SK-N-SH (cell line): ENCODE measurements at regions not wholly inside any gene's neighbourhood (a gene's known extent, or its start where the extent isn't known, plus 50 kb on each side); places are given as distances from the start of the nearest gene placed in this dataset.

Experiments
- CTCF ChIA-PET: fragments of 300-600, 350-600 bp; formaldehyde crosslinking; extraction: SDS; loops from one replicate; lab custom pipeline; 2021; lab: Yijun Ruan, JAX
- POLR2A ChIA-PET: fragments of 350-600 bp; sonication (Branson Sonifier 250); formaldehyde crosslinking; extraction: SDS; loops from one replicate; lab custom pipeline; 2020; ENCODE audit warnings: antibody characterized with exemption, inconsistent platforms; lab: Yijun Ruan, JAX
- DNase-seq: peaks from one replicate; pipeline ENCODE4 v3.0.0; 2012
- H2AFZ ChIP-seq: fragments of 200-600 bp; sonication (generic); 2 replicates; pipeline ENCODE4 v1.8.1; 2016; ENCODE audit warnings: antibody characterized with exemption, mild to moderate bottlenecking, low read depth
- H3F3A ChIP-seq: fragments of 200-600 bp; sonication (generic); replicated peaks from 2 replicates; pipeline ENCODE3; 2016; ENCODE audit warnings: antibody characterized with exemption, mild to moderate bottlenecking; ENCODE audit not compliant: insufficient read depth
- H3K27ac ChIP-seq, 2 experiments: fragments of 200-500 bp in 1 of 2; fragments of 200-600 bp in 1 of 2; sonication (Bioruptor generic) in 1 of 2; sonication (generic), shearing (Covaris generic) in 1 of 2; 2 replicates each; pipeline versions ENCODE4 v1.5.1 to v1.6.1; 2014 to 2016; ENCODE audit warnings: low read depth in 2 of 2, inconsistent platforms in 1 of 2, low read length in 1 of 2, mild to moderate bottlenecking in 1 of 2, mixed read lengths in 1 of 2
- H3K27me3 ChIP-seq: fragments of 200-600 bp; sonication (generic), shearing (Covaris generic); 2 replicates; pipeline ENCODE4 v1.6.1; 2016; ENCODE audit warnings: mixed run types; ENCODE audit not compliant: insufficient read depth
- H3K36me3 ChIP-seq, 2 experiments: fragments of 200-500 bp in 1 of 2; fragments of 200-600 bp in 1 of 2; sonication (Bioruptor generic) in 1 of 2; sonication (generic) in 1 of 2; replicated peaks in 1 of 2; 2 replicates each; pipeline versions ENCODE3 to v1.5.1; 2014 to 2016; ENCODE audit warnings: low read length in 1 of 2, mild to moderate bottlenecking in 1 of 2; ENCODE audit not compliant: insufficient read depth in 2 of 2, control insufficient read depth in 1 of 2
- H3K4me1 ChIP-seq, 2 experiments: fragments of 200-500 bp in 1 of 2; fragments of 200-600 bp in 1 of 2; sonication (Bioruptor generic) in 1 of 2; sonication (generic), shearing (Covaris generic) in 1 of 2; 2 replicates each; pipeline versions ENCODE4 v1.5.1 to v1.6.1; 2014 to 2016; ENCODE audit warnings: low read depth in 1 of 2, low read length in 1 of 2, mixed run types in 1 of 2; ENCODE audit not compliant: insufficient read depth in 2 of 2, control insufficient read depth in 1 of 2
- H3K4me2 ChIP-seq: fragments of 200-600 bp; sonication (generic), shearing (Covaris generic); 2 replicates; pipeline ENCODE4 v1.6.1; 2017; ENCODE audit warnings: mixed run types
- H3K4me3 ChIP-seq, 2 experiments: fragments of 200-500 bp in 1 of 2; fragments of 200-600 bp in 1 of 2; sonication (Bioruptor generic) in 1 of 2; sonication (generic), shearing (Covaris generic) in 1 of 2; 2 replicates each; pipeline versions ENCODE4 v1.5.1 to v1.8.1; 2014 to 2016; ENCODE audit warnings: low read depth in 2 of 2, inconsistent platforms in 1 of 2, low read length in 1 of 2, mild to moderate bottlenecking in 1 of 2, mixed read lengths in 1 of 2, moderate library complexity in 1 of 2
- H3K79me2 ChIP-seq: fragments of 200-600 bp; sonication (generic); 2 replicates; pipeline ENCODE4 v1.8.1; 2017; ENCODE audit warnings: mild to moderate bottlenecking; ENCODE audit not compliant: insufficient read depth
- H3K9ac ChIP-seq: fragments of 200-600 bp; sonication (generic); 2 replicates; pipeline ENCODE4 v1.6.1; 2017; ENCODE audit warnings: mixed run types
- H3K9me2 ChIP-seq: fragments of 200-600 bp; sonication (generic); 2 replicates; pipeline ENCODE4 v1.6.1; 2017; ENCODE audit warnings: mixed run types
- H3K9me3 ChIP-seq: fragments of 200-600 bp; sonication (generic); 2 replicates; pipeline ENCODE4 v1.6.1; 2017; ENCODE audit warnings: mixed run types, mild to moderate bottlenecking, moderate library complexity
- H4K20me1 ChIP-seq: fragments of 200-600 bp; sonication (generic); 2 replicates; pipeline ENCODE4 v1.6.1; 2017; ENCODE audit warnings: mild to moderate bottlenecking, mixed run types; ENCODE audit not compliant: insufficient read depth
- ELF1 ChIP-seq: IDR thresholded peaks from 2 replicates; pipeline ENCODE4 v1.4.0; 2012
- EP300 ChIP-seq, 2 experiments: IDR thresholded peaks; 2 replicates each; pipeline versions ENCODE4 v1.4.0 to v1.6.1; 2012; ENCODE audit warnings: borderline replicate concordance in 1 of 2, low read depth in 1 of 2, low read length in 1 of 2
- GATA2 ChIP-seq: sonication (generic); formaldehyde crosslinking; IDR thresholded peaks from 2 replicates; pipeline ENCODE4 v1.5.0; 2020; ENCODE audit warnings: mild to moderate bottlenecking, missing genetic modification reagents
- JUND ChIP-seq: IDR thresholded peaks from 2 replicates; pipeline ENCODE4 v1.4.0; 2012
- MXI1 ChIP-seq: IDR thresholded peaks from 2 replicates; pipeline ENCODE4 v1.6.1; 2012; ENCODE audit warnings: mild to moderate bottlenecking, low read depth, low read length, improper control_type of control experiment
- NRF1 ChIP-seq: IDR thresholded peaks from 2 replicates; pipeline ENCODE4 v1.6.1; 2012; ENCODE audit warnings: low read depth, mild to moderate bottlenecking, low read length
- POLR2AphosphoS5 ChIP-seq: IDR thresholded peaks from 2 replicates; pipeline ENCODE4 v1.6.1; 2012; ENCODE audit warnings: low read depth, low read length
- RAD21 ChIP-seq: IDR thresholded peaks from 2 replicates; pipeline ENCODE4 v1.6.1; 2012; ENCODE audit warnings: mild to moderate bottlenecking, low read length
- RCOR1 ChIP-seq: fragments of 150-350 bp; IDR thresholded peaks from 2 replicates; pipeline ENCODE4 v1.6.1; 2017; ENCODE audit warnings: antibody characterized with exemption, low read length
- RFX5 ChIP-seq: IDR thresholded peaks from 2 replicates; pipeline ENCODE4 v1.6.1; 2012; ENCODE audit warnings: mild to moderate bottlenecking, improper control_type of control experiment, low read length
- SMC3 ChIP-seq: IDR thresholded peaks from 2 replicates; pipeline ENCODE4 v1.6.1; 2012; ENCODE audit warnings: low read depth, low read length, improper control_type of control experiment
- TAF1 ChIP-seq: IDR thresholded peaks from 2 replicates; pipeline ENCODE4 v1.6.1; 2012; ENCODE audit warnings: low read depth, mild to moderate bottlenecking, low read length, moderate library complexity, borderline replicate concordance
- TEAD4 ChIP-seq: IDR thresholded peaks from 2 replicates; pipeline ENCODE4 v1.4.0; 2012; ENCODE audit warnings: mild to moderate bottlenecking, borderline replicate concordance; ENCODE audit not compliant: insufficient read depth
- YY1 ChIP-seq: IDR thresholded peaks from 2 replicates; pipeline ENCODE4 v1.4.0; 2012; ENCODE audit warnings: low read depth, mild to moderate bottlenecking
- WGBS: methylation state at CpG from one replicate; pipeline ENCODE4 v1.1.6; 2017; ENCODE audit warnings: low lambda C conversion rate; 5-methylcytosine and 5-hydroxymethylcytosine counted together
- TF ChIP-seq, protein P1 (sequence below): IDR thresholded peaks from 2 replicates; pipeline ENCODE4 v1.6.1; 2012; ENCODE audit warnings: mild to moderate bottlenecking, low read depth, low read length, moderate library complexity
- TF ChIP-seq, protein P2 (sequence below): IDR thresholded peaks from 2 replicates; pipeline ENCODE4 v1.4.0; 2012; ENCODE audit warnings: low read depth, borderline replicate concordance
- TF ChIP-seq, protein P3 (sequence below): IDR thresholded peaks from 2 replicates; pipeline ENCODE4 v1.4.0; 2012; ENCODE audit warnings: low read depth, borderline replicate concordance

DNA sequence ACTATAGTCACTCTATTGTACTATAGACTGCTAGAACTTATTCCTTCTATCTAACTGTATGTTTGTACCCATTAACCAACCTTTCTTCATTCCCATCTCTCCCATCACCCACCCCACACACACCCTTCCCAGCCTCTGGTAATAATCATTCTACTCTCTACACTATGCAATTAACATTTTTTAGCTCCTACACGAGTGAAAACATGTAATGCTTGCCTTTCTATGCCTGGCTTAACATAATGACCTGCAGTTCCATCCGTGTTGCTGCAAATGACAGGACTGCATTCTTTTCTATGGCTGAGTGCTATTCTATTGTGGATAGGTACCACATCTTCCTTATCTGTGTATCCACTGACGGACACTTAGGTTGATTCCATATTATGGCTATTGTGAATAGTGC lies 95.5 kb downstream of the ALDH8A1 start:
- no peak overlapping the region for H2AFZ ChIP-seq
- H4K20me1 ChIP-seq: no peaks in the 10 kb centered on the region
- H3F3A ChIP-seq: no peaks in the 10 kb centered on the region
- no peaks in the 10 kb centered on the region for H3K9me3 ChIP-seq
- H3K36me3 ChIP-seq: no peaks in the 10 kb centered on the region
- no peak overlapping the region for H3K27ac ChIP-seq
- H3K4me2 ChIP-seq: no peak overlapping the region
- CTCF ChIA-PET: interaction anchor here (0.6 to 0.9 kb wide), 2 partner anchors 31 to 361 kb away, joined by 3 read pairs; no protein-coding TSS in a partner anchor
- no peaks in the 10 kb centered on the region for H3K9me2 ChIP-seq
- POLR2A ChIA-PET: no interaction called here
- H3K4me3 ChIP-seq: no peak overlapping the region
- DNase-seq: no peak
- no peak overlapping the region for H3K9ac ChIP-seq
- H3K79me2 ChIP-seq: no peaks in the 10 kb centered on the region
- no peaks in the 10 kb centered on the region for H3K27me3 ChIP-seq
- no peak for TF ChIP-seq NRF1
- TF ChIP-seq MXI1: no peak
- no peak for TF ChIP-seq SMC3
- TF ChIP-seq, protein P1, sequence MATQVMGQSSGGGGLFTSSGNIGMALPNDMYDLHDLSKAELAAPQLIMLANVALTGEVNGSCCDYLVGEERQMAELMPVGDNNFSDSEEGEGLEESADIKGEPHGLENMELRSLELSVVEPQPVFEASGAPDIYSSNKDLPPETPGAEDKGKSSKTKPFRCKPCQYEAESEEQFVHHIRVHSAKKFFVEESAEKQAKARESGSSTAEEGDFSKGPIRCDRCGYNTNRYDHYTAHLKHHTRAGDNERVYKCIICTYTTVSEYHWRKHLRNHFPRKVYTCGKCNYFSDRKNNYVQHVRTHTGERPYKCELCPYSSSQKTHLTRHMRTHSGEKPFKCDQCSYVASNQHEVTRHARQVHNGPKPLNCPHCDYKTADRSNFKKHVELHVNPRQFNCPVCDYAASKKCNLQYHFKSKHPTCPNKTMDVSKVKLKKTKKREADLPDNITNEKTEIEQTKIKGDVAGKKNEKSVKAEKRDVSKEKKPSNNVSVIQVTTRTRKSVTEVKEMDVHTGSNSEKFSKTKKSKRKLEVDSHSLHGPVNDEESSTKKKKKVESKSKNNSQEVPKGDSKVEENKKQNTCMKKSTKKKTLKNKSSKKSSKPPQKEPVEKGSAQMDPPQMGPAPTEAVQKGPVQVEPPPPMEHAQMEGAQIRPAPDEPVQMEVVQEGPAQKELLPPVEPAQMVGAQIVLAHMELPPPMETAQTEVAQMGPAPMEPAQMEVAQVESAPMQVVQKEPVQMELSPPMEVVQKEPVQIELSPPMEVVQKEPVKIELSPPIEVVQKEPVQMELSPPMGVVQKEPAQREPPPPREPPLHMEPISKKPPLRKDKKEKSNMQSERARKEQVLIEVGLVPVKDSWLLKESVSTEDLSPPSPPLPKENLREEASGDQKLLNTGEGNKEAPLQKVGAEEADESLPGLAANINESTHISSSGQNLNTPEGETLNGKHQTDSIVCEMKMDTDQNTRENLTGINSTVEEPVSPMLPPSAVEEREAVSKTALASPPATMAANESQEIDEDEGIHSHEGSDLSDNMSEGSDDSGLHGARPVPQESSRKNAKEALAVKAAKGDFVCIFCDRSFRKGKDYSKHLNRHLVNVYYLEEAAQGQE: no peak
- TF ChIP-seq RFX5: no peak
- no peak for TF ChIP-seq POLR2AphosphoS5
- no peak for TF ChIP-seq JUND
- TF ChIP-seq, protein P2, sequence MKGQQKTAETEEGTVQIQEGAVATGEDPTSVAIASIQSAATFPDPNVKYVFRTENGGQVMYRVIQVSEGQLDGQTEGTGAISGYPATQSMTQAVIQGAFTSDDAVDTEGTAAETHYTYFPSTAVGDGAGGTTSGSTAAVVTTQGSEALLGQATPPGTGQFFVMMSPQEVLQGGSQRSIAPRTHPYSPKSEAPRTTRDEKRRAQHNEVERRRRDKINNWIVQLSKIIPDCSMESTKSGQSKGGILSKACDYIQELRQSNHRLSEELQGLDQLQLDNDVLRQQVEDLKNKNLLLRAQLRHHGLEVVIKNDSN: no peak
- TF ChIP-seq, protein P3, sequence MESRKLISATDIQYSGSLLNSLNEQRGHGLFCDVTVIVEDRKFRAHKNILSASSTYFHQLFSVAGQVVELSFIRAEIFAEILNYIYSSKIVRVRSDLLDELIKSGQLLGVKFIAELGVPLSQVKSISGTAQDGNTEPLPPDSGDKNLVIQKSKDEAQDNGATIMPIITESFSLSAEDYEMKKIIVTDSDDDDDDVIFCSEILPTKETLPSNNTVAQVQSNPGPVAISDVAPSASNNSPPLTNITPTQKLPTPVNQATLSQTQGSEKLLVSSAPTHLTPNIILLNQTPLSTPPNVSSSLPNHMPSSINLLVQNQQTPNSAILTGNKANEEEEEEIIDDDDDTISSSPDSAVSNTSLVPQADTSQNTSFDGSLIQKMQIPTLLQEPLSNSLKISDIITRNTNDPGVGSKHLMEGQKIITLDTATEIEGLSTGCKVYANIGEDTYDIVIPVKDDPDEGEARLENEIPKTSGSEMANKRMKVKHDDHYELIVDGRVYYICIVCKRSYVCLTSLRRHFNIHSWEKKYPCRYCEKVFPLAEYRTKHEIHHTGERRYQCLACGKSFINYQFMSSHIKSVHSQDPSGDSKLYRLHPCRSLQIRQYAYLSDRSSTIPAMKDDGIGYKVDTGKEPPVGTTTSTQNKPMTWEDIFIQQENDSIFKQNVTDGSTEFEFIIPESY: no peak
- TF ChIP-seq RCOR1: no peak
- no peak for TF ChIP-seq EP300 (IDR thresholded peaks at IDR 0.05; ENCODE audit: borderline replicate concordance in 1 of 2, low read depth in 1 of 2, low read length in 1 of 2)
- TF ChIP-seq TAF1: no peak
- no peak for TF ChIP-seq YY1
- no peak for TF ChIP-seq RAD21
- TF ChIP-seq GATA2: no peak
- TF ChIP-seq TEAD4: no peak
- TF ChIP-seq ELF1: no peak
- WGBS: 90% methylated on average over 3 of the region's 3 CpGs
- H3K4me1 ChIP-seq: peaks cover 0 to 4% of the 10 kb centered on the region in 2 experiments; a peak in 2 of 4 replicates
